Uterus (tissue), 3 donors: ENCODE measurements at regions not wholly inside any gene's neighbourhood (a gene's known extent, or its start where the extent isn't known, plus 50 kb on each side); places are given as distances from the start of the nearest gene placed in this dataset.

Experiments used
- DNase-seq, 2 donors: peaks; one replicate each; pipeline ENCODE4 v3.0.0-alpha.2; 2019 to 2020
- H3K27ac ChIP-seq, 2 donors: fragments of 200-600 bp; sonication (generic); 1 replicate in 1 of 2; 2 replicates in 1 of 2; pipeline ENCODE4 v1.5.1; 2016 to 2018
- H3K27me3 ChIP-seq, 2 donors: fragments of 200-600 bp; sonication (generic); one replicate each; pipeline ENCODE4 v1.5.1; 2018 to 2019; ENCODE audit warnings: control low read depth in 1 of 2
- H3K36me3 ChIP-seq, 2 donors: fragments of 200-600 bp; sonication (generic); one replicate each; pipeline ENCODE4 v1.5.1; 2019; ENCODE audit warnings: control low read depth in 1 of 2
- H3K4me1 ChIP-seq, 2 donors: fragments of 200-600 bp; sonication (generic); one replicate each; pipeline ENCODE4 v1.5.1; 2018 to 2019; ENCODE audit warnings: control low read depth in 1 of 2
- H3K4me3 ChIP-seq, 2 donors: fragments of 200-600 bp; sonication (generic); 1 replicate in 1 of 2; 2 replicates in 1 of 2; pipeline ENCODE4 v1.5.1; 2018 to 2019; ENCODE audit warnings: mild to moderate bottlenecking in 1 of 2
- H3K9me3 ChIP-seq, 2 donors: fragments of 200-600 bp; sonication (generic); one replicate each; pipeline ENCODE4 v1.5.1; 2019; ENCODE audit warnings: control low read depth in 1 of 2
- POLR2A ChIP-seq, 2 donors: fragments of 450-650 bp; IDR thresholded peaks; one replicate each; pipeline ENCODE4 v1.6.1; 2016; ENCODE audit warnings: antibody characterized with exemption in 2 of 2, mild to moderate bottlenecking in 1 of 2, moderate library complexity in 1 of 2
- intact Hi-C: fragments of 100-400 bp; cut with DNase I; formaldehyde crosslinking; loops from one replicate; pipeline ENCODE4 v1.15.1; 2023; ENCODE audit warnings: low total_unique reads
- TF ChIP-seq, protein P1 (sequence below), 4 experiments: fragments of 200-600 bp in 2 of 4; fragments of 450-650 bp in 2 of 4; sonication (generic) in 2 of 4; IDR thresholded peaks; one replicate each; pipeline ENCODE4 v1.5.1; 2016 to 2019; ENCODE audit warnings: antibody characterized with exemption in 4 of 4, mild to moderate bottlenecking in 2 of 4, moderate library complexity in 1 of 4
- donor health status: DM: yes; HTN: yes; CAD: no.

- Histone ChIP-seq H3K4me1 (no peaks in the 10 kb centered on the region), H3K27ac (no peak overlapping the region), H3K9me3 (no peaks in the 10 kb centered on the region), H3K4me3 (no peak overlapping the region), H3K27me3 (no peaks in the 10 kb centered on the region), H3K36me3 (no peaks in the 10 kb centered on the region)
- TF ChIP-seq, protein P1, sequence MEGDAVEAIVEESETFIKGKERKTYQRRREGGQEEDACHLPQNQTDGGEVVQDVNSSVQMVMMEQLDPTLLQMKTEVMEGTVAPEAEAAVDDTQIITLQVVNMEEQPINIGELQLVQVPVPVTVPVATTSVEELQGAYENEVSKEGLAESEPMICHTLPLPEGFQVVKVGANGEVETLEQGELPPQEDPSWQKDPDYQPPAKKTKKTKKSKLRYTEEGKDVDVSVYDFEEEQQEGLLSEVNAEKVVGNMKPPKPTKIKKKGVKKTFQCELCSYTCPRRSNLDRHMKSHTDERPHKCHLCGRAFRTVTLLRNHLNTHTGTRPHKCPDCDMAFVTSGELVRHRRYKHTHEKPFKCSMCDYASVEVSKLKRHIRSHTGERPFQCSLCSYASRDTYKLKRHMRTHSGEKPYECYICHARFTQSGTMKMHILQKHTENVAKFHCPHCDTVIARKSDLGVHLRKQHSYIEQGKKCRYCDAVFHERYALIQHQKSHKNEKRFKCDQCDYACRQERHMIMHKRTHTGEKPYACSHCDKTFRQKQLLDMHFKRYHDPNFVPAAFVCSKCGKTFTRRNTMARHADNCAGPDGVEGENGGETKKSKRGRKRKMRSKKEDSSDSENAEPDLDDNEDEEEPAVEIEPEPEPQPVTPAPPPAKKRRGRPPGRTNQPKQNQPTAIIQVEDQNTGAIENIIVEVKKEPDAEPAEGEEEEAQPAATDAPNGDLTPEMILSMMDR (IDR thresholded peaks at IDR 0.05) = no peak
- no peak for TF ChIP-seq POLR2A (IDR thresholded peaks at IDR 0.05)
- intact Hi-C loops = no loop called here
- DNase-seq = no peak
These were observed 1065.1 kb upstream of the WWC1 start for GRCh38 chr5:167226386-167226785.

DNA sequence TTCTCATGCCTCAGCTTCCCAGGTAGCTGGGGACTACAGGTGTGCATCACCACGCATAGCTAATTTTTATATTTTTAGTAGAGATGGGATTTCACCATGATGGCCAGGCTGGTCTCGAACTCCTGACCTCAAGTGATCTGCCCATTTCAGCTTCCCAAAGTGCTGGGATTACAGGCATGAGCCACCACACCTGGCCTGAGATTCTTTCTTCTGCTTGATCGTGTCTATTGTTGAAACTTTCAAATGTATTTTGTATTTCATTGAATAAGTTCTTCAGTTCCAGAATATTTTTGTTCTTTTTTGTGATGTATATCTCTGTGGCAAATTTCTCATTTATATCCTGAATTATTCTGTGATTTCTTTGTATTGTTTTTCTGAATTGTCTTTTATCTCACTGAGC is 1063.3 kb upstream of the WWC1 start:
- no peaks in the 10 kb centered on the region for H3K36me3 ChIP-seq
- H3K9me3 ChIP-seq = no peaks in the 10 kb centered on the region
- intact Hi-C loops = no loop called here
- H3K4me3 ChIP-seq = no peak overlapping the region
- no peaks in the 10 kb centered on the region for H3K4me1 ChIP-seq
- TF ChIP-seq POLR2A (IDR thresholded peaks at IDR 0.05) = no peak
- TF ChIP-seq, protein P1 (IDR thresholded peaks at IDR 0.05) = no peak
- H3K27ac ChIP-seq = no peak overlapping the region
- no peaks in the 10 kb centered on the region for H3K27me3 ChIP-seq
- no peak for DNase-seq

GRCh38 chr5:167229751-167230150 is 1061.7 kb upstream of the WWC1 start:
- intact Hi-C loops = no loop called here
- H3K4me3 ChIP-seq = no peak overlapping the region
- no peaks in the 10 kb centered on the region for H3K27me3 ChIP-seq
- H3K27ac ChIP-seq = no peak overlapping the region
- no peaks in the 10 kb centered on the region for H3K9me3 ChIP-seq
- no peaks in the 10 kb centered on the region for H3K36me3 ChIP-seq
- DNase-seq = no peak
- no peaks in the 10 kb centered on the region for H3K4me1 ChIP-seq
- TF ChIP-seq, protein P1 (IDR thresholded peaks at IDR 0.05) = no peak
- no peak for TF ChIP-seq POLR2A (IDR thresholded peaks at IDR 0.05)

GRCh38 chr5:167230414-167230813 is 1061.0 kb upstream of the WWC1 start:
- DNase-seq = no peak
- Histone ChIP-seq H3K27me3 (no peaks in the 10 kb centered on the region), H3K27ac (no peak overlapping the region), H3K4me1 (no peaks in the 10 kb centered on the region), H3K36me3 (no peaks in the 10 kb centered on the region), H3K9me3 (no peaks in the 10 kb centered on the region), H3K4me3 (no peak overlapping the region)
- no peak for TF ChIP-seq POLR2A (IDR thresholded peaks at IDR 0.05)
- TF ChIP-seq, protein P1 (IDR thresholded peaks at IDR 0.05) = no peak
- intact Hi-C loops = no loop called here

DNA sequence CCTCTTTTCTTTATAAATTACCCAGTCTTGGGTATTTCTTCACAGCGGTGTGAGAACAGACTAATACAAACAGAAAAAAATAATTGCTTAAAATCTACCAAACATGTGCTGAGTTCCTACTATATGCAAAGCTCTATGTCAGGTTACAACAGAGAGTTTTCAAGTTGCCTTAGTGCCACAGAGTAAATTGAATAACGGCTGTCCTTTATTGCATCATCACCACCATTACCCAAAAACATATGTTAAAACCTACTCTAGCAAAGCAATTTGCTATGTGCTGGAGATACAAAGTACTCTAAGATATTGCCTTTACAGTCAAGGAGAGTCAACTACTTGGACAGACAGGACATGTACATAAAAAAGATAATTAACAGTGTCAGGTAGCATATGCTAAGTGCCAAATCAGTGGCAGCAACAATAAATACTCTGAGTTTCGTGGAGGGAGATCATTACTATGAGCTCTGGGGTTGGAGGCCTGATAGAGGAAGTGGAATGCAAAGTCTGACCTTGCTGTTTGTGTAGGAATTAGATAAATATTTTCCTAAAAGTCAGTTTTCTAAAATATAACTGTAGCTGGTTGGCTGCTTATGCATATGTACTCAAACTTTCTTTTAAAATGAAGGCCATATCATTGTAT is 1058.7 kb upstream of the WWC1 start:
- Histone ChIP-seq H3K9me3 (no peaks in the 10 kb centered on the region), H3K4me3 (no peak overlapping the region), H3K27me3 (no peaks in the 10 kb centered on the region), H3K27ac (no peak overlapping the region), H3K36me3 (no peaks in the 10 kb centered on the region), H3K4me1 (no peaks in the 10 kb centered on the region)
- TF ChIP-seq, protein P1 (IDR thresholded peaks at IDR 0.05) = no peak
- no peak for TF ChIP-seq POLR2A (IDR thresholded peaks at IDR 0.05)
- intact Hi-C loops = no loop called here
- DNase-seq = no peak
